ENCODE measurements at regions not wholly inside any gene's neighbourhood (a gene's known extent, or its start where the extent isn't known, plus 50 kb on each side); places are given as distances from the start of the nearest gene placed in this dataset.

GRCh38 chr22:44386386-44387035, 73.8 kb upstream of the SHISAL1 start:
- DNase-seq (ENCODE audit: low read depth in 2 of 2): no peak
- no peak for TF ChIP-seq CTCF (IDR thresholded peaks at IDR 0.05; ENCODE audit: low read depth, low read length)
- no peak overlapping the region for H3K4me3 ChIP-seq (replicated peaks in 1 of 2; ENCODE audit: low read depth in 2 of 2, low read length in 2 of 2)

- DNase-seq (ENCODE audit: low read depth in 2 of 2): no peak
- no peak overlapping the region for H3K4me3 ChIP-seq (replicated peaks in 1 of 2; ENCODE audit: low read depth in 2 of 2, low read length in 2 of 2)
- TF ChIP-seq CTCF (IDR thresholded peaks at IDR 0.05; ENCODE audit: low read depth, low read length): no peak
Measured at GRCh38 chr22:44385781-44386180, 73.0 kb upstream of the SHISAL1 start.

- no peak overlapping the region for H3K4me3 ChIP-seq (replicated peaks in 1 of 2; ENCODE audit: low read depth in 2 of 2, low read length in 2 of 2)
- TF ChIP-seq CTCF (IDR thresholded peaks at IDR 0.05; ENCODE audit: low read depth, low read length): no peak
- no peak for DNase-seq (ENCODE audit: low read depth in 2 of 2)
Measured at GRCh38 chr22:44385296-44385610, 72.5 kb upstream of the SHISAL1 start.

GRCh38 chr22:44384563-44385295, 72.0 kb upstream of the SHISAL1 start:
- no peak overlapping the region for H3K4me3 ChIP-seq (replicated peaks in 1 of 2; ENCODE audit: low read depth in 2 of 2, low read length in 2 of 2)
- no peak for DNase-seq (ENCODE audit: low read depth in 2 of 2)
- TF ChIP-seq CTCF (IDR thresholded peaks at IDR 0.05; ENCODE audit: low read depth, low read length): no peak

GRCh38 chr22:44383652-44384562, 71.2 kb upstream of the SHISAL1 start:
- no peak overlapping the region for H3K4me3 ChIP-seq (replicated peaks in 1 of 2; ENCODE audit: low read depth in 2 of 2, low read length in 2 of 2)
- TF ChIP-seq CTCF (IDR thresholded peaks at IDR 0.05; ENCODE audit: low read depth, low read length): no peak
- no peak for DNase-seq (ENCODE audit: low read depth in 2 of 2)

- DNase-seq (ENCODE audit: low read depth in 2 of 2): no peak
- no peak for TF ChIP-seq CTCF (IDR thresholded peaks at IDR 0.05; ENCODE audit: low read depth, low read length)
- H3K4me3 ChIP-seq (replicated peaks in 1 of 2; ENCODE audit: low read depth in 2 of 2, low read length in 2 of 2): no peak overlapping the region
Measured at GRCh38 chr22:44383064-44383575, 70.4 kb upstream of the SHISAL1 start.

Data from cardiac fibroblast (primary cell).